AML-193 (cell line): ENCODE measurements at regions not wholly inside any gene's neighbourhood (a gene's known extent, or its start where the extent isn't known, plus 50 kb on each side); places are given as distances from the start of the nearest gene placed in this dataset.
"Not testable (repeated sequence)": the region's sequence is repeated elsewhere in the genome, so short reads cannot be mapped to it uniquely, and the experiment has no call there.

Experiments used
- DNase-seq, 2 experiments: peaks; one replicate each; lab custom pipeline; 2025; lab: John Stamatoyannopoulos, UW

GRCh38 chr22:19599626-19600243 lies 75.5 kb upstream of the CLDN5 start:
- no peak for DNase-seq

GRCh38 chr22:19603346-19603745 lies 79.1 kb upstream of the CLDN5 start:
- DNase-seq = not testable (repeated sequence)

- DNase-seq = no peak
These were observed 79.6 kb upstream of the CLDN5 start for GRCh38 chr22:19603767-19604166.

- DNase-seq = no peak
These were observed 80.6 kb upstream of the CLDN5 start for GRCh38 chr22:19604711-19605268.

GRCh38 chr22:19605508-19606331 lies 81.5 kb upstream of the CLDN5 start:
- DNase-seq = no peak

GRCh38 chr22:19606332-19607191 lies 82.4 kb upstream of the CLDN5 start:
- DNase-seq = no peak

GRCh38 chr22:19607192-19608002 lies 83.2 kb upstream of the CLDN5 start:
- no peak for DNase-seq

GRCh38 chr22:19608003-19608690 lies 83.9 kb upstream of the CLDN5 start:
- DNase-seq = no peak

GRCh38 chr22:19609753-19610152 lies 85.5 kb upstream of the CLDN5 start:
- DNase-seq = not testable (repeated sequence)

GRCh38 chr22:19610518-19611253 lies 86.5 kb upstream of the CLDN5 start:
- DNase-seq = no peak

GRCh38 chr22:19611590-19611989 lies 87.4 kb upstream of the CLDN5 start:
- no peak for DNase-seq

- peak; percentile 36 to 44 for DNase-seq
These were observed 88.8 kb upstream of the CLDN5 start for GRCh38 chr22:19612866-19613572.

GRCh38 chr22:19614536-19614863 lies 90.3 kb upstream of the CLDN5 start:
- no peak for DNase-seq

GRCh38 chr22:19615001-19615461 lies 90.8 kb upstream of the CLDN5 start:
- no peak for DNase-seq

- no peak for DNase-seq
These were observed 91.8 kb upstream of the CLDN5 start for GRCh38 chr22:19615867-19616581.

GRCh38 chr22:19619144-19620009 lies 94.9 kb upstream of the SEPTIN5 start:
- no peak for DNase-seq

GRCh38 chr22:19620742-19621371 lies 93.4 kb upstream of the SEPTIN5 start:
- no peak for DNase-seq
